GM19023 (cell line): ENCODE measurements at regions not wholly inside any gene's neighbourhood (a gene's known extent, or its start where the extent isn't known, plus 50 kb on each side); places are given as distances from the start of the nearest gene placed in this dataset.
"Not testable (repeated sequence)": the region's sequence is repeated elsewhere in the genome, so short reads cannot be mapped to it uniquely, and the experiment has no call there.

Experiments used
- ATAC-seq: cut with Tn5 transposase; IDR thresholded peaks from one replicate; pipeline ENCODE4 v1.9.1; 2021; ENCODE audit warnings: mild to moderate bottlenecking, moderate library complexity; ENCODE audit not compliant: unreplicated experiment

DNA sequence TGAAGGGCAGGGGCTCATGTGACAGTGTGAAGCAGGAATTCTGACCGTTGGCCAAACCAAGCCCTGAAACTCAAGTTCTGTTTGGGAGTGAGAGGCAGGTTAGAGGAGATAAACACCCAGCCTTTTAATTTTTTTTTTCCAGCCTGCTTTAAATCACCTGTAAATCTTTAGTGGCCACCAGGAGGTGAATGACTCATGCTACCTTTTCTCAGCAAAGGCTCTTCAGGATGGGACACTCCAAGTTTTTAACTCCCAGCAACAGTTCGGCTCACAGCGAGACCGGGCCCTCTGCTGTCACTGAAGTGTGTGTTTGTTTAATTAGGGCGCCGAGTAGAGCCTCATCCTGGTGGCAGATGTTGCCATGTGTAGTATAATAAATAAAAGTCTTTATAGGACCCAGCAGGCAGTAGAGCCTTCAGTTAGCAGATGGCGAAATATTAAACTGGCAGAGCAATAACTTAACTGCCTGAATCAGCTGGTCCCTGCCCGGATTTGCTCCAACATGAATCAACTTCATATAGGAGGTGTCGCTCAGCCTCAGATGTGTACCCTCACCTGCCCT is 180.3 kb downstream of the NPIPA7 start:
- not testable (repeated sequence) for ATAC-seq

DNA sequence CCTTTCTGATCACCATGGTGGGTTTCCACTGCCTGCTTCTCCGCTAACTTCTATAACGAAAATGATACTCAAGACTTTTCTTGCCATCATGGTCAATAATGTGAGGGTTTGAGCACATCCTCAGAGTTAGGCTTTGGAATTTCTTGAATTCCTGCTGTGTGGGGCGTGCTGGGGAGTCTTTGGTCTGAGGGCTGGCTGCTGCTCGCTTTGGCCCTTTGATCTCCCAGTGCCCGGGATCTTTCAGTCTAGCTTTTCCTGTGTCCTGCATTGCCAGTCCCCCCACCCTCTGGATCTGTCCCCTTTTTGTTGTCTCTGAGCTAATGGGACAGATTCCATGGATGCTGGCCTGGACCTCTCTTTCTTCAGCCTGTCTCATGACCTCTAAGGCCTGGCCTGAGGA is 182.6 kb downstream of the NPIPA7 start:
- ATAC-seq = not testable (repeated sequence)

DNA sequence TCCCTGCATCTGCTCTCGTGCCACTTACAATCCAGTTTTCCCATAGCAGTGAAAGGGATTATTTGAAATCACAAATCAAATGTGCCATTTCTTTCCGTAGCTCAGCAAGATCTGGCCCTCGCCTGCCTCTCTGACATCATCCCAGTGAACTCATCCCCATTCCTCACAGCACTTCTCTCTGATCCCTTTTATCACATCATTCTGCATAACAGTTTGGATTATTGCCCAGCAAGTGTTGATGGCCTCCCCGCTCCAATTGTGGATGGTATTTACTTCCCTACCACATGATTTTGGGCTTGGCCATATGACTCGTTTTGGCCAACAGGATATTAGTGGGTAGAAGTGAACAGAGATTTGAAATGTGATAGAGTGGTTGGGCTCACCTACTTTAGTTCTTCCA is 185.0 kb downstream of the NPIPA7 start:
- ATAC-seq = not testable (repeated sequence)

DNA sequence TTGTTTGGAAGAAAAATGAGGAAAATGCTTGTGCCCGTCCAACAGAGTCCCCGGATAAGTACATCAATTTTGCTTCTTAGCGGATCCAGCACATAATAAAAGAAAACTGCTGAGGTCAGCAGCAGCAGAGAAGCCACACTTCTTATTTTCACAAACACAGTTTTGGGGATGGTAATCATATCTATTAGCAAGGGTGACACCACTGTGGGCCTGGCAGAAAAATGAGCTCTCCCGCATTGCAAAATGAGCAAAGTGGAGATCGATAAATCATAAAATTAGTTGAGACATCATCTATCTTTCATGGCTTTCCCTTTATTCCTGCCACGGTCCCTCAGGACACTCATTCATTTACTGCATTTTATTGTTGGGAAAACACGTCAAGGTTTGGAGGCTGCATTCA is 186.4 kb downstream of the NPIPA7 start:
- ATAC-seq = not testable (repeated sequence)

DNA sequence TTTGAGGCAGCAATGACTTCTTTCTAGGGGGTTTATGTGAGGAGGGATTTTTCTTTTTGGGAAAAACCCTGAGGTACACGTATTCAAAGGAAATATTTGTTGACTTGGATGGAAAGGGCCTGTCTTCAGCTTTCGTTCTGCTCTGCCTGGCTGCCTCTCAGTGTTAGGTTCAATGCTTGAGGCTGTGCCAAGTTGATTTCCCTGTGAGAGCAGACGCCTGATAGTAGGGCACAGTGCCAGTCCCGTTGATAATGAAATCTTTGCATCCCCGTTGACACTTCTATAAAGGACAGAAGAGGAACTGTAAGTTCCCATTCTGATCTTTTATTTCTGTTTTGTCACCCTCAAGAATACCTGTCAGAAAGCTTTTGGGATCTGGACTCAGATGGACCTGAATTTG is 191.1 kb downstream of the NPIPA7 start:
- ATAC-seq = not testable (repeated sequence)

DNA sequence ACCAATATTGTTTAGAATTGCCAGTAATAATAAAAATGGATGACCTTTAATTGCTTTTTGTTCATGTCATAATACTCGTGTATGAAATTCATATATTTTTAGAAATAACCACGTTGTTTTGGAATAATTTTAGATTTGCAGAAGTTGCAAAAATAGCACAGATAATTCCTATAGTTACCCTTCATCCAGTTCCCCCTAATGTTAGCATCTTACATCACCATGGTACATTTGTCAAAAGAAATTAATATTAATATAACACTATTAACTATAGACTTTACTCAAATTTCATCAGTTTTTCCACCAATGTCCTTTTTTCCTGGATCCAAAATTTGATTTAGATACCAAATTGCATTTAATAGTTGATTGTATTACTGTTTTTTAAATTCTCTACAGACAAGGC is 191.9 kb downstream of the NPIPA7 start:
- ATAC-seq = not testable (repeated sequence)

DNA sequence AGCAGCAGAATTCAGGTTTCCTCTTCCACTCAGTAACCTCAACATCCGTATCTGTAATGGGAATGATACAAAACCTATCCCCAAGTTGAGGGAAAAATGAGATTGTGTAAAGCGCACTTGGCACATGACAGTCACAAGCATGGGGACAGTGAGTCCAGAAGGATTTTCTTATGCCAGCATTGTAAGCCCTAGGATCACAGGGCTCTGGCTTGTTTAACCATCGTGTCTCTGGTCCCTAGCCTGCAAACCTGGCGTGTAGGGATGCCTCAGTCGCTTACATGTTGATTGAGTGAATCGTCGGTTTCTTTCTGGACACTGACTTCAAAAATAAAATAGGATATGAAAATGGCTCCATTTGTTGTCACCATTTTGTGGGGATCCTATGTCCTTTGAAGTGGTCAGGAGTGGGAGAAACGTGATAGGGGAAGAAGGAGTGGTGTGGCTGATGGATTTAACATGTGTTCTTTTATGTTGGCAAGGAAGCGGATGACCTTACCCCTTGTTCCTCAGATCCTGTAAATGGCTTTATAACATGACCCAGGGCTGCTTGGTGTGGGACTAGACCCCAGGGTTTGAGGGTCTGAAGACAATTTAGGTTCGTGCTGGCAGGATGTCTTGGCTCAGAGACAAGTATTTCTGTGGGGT is 193.3 kb downstream of the NPIPA7 start:
- ATAC-seq = not testable (repeated sequence)

DNA sequence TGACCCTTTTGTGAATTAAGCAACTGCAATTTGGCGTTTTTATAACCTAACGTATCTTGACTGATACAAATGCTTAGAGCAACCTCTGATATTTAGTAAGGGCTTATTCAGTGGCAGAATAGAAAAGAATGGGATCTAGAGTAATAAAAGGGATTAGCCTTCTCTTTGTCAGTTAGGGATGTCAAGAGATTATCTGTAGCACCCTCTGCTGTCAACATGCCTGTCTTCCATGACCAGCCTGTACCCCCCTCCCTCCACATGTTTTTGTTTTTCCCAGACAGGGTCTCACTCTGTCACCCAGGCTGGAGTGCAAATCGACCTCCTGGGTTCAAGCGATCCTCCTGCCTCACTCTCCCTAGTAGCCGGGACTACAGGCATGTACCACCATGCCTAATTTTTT is 198.1 kb downstream of the NPIPA7 start:
- not testable (repeated sequence) for ATAC-seq

DNA sequence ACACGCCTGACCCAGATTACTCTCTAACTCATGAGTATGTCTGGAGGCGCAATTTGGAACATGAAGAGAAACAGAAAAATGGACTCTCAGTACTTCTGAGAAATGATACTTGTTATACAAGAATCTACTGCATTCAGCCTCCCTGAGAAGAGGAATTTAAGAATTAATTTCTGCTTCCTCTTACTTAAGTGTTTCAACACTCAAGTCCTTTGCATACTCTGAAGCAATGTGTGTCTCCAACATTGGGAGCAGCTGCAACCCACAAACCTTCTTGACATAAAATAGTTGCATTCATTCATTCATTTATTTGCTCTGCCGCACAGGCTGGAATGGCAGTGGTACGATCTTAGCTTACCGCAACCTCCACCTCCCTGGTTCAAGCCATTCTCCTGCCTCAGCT is 199.8 kb downstream of the NPIPA7 start:
- ATAC-seq = no peak

DNA sequence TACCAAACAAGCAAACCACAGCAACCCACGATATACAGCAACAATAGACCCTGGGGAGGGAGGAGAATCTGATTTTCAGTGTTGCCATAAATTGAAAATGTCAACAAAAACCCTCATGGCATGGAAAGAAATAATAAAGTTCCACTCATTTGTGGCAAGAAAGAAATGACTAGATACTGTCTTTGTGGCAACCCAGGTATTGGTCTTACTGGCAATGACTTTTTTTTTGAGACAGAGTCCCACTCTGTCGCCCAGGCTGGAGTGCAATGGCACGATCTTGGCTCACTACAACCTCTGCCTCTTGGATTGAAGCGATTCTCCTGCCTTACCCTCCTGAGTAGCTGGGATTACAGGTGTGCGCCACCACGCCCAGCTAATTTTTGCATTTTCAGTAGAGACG is 204.0 kb downstream of the NPIPA7 start:
- ATAC-seq = not testable (repeated sequence)

DNA sequence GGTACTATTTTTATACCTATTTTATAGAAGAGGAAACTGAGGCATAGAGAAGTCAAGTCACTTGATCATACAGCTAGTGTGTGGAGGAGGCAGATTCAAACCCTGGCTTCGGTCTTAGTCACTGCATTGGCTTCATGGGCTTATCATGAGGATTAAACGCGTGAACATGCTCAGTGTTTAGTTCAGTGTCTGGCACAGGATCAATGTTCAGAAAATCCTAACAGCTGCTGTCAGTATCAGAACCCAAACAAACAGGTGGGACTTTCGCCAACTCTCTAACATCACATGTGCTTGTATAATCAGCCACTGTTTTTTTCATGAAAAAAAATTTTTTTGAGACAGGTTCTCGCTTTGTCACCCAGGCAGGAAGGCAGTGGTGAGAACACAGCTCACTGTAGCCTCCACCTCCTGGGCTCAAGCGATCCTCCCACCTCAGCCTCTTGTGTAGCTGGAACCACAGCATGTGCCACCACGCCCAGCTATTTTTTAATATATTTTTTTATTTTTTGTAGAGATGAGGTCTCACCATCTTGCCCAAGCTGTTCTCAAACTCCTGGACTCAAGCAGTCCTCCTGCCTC is 207.2 kb downstream of the NPIPA7 start:
- not testable (repeated sequence) for ATAC-seq

DNA sequence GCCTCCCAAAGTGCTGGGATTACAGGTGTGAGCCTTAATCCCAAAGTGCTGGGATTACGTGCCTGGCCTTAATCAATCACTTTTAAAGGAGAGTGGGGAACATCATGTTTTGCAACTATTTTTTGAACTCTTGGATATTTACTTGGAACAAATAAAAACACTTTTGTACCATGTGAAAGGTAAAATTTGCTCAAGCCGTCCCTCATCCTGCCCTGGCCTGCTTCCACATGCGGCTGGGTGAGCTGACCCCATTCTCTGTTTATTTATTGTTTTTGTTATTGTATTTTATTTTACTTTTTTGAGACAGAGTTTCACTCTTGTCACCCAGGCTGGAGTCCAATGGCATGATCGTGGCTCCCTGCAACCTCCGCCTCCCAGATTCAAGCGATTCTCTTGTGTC is 208.0 kb downstream of the NPIPA7 start:
- not testable (repeated sequence) for ATAC-seq

DNA sequence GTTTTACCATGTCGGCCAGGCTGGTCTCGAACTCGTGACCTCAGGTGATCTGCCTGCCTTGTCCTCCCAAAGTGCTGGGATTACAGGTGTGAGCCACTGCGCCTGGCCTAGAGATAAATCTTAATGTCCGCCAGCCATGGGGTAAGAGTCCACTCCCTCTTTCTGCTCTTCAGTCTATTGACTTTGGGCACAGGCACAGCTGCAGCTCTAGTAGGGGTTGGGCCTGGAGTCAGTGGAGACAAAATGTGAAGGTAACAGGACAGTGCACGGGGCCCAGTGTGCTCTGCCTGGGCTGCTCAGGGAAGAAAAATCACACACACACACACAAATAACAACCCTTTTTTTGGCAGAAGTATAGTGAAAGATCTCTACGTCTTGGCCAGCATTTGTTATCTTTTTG is 209.5 kb downstream of the NPIPA7 start:
- not testable (repeated sequence) for ATAC-seq

DNA sequence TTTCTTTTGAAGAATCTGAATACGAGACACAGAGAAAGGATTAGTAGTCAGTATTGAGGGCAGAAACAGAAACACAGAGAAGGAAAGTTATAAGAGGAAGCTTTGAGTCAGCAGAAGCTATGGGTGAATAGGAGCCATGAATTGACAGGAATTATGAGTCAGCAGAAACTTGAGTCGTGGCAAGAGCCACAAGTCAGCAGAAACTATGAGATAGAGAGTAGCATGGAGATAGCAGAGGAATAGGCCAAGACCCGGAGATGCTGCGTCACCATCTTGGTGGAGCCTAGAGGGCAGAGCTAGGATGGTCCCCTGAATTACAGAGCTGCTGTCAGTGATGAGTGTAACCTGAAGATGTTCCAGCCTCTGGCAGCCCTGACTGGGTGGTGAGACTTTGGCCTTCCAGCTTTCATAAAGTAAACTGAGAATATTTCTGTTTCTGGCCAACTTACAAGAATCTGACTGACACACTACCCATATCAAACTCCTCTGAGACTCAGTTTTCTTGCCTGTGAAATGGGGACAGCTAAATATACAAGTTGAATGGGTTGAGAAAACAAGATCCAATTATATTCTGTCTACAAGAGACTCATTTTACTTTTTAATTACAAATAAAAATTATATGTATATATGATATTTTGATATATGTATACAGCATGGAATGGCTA is 211.8 kb downstream of the NPIPA7 start:
- ATAC-seq = not testable (repeated sequence)

DNA sequence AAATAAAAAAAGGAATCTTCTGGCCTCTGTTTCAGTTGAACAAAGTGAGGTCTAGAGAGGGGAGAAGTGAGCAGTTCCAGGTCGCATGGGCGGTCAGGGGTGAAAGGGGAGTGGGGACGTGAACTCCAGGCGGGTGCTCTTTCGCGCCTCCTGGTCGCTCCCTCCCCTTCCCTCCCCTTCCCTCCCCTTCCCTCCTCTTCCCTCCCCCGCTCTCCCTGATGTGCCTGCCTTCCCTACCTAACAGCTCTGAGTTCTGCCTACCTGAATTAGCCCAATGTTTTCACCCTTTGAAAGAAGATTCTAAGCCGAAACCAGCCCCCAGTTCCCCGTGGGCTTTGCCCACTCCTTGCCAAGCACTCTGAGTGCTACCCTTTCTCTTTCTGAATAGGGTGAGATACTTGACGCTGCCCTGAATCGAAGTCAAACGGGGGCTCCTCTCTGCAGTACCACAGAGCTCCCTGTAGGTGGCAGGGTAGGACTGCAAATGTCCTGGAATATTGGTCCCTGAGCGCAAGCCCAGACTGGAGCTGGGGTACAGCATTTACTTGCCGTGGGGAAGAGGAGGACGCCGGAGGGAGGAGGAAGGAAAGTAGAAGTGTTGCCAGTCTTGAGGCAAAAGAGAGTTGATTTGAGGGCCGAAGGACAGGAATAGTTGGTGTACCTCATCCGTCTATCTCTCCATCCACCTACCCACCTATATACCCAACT is 214.4 kb downstream of the NPIPA7 start:
- peak; percentile 46 for ATAC-seq

DNA sequence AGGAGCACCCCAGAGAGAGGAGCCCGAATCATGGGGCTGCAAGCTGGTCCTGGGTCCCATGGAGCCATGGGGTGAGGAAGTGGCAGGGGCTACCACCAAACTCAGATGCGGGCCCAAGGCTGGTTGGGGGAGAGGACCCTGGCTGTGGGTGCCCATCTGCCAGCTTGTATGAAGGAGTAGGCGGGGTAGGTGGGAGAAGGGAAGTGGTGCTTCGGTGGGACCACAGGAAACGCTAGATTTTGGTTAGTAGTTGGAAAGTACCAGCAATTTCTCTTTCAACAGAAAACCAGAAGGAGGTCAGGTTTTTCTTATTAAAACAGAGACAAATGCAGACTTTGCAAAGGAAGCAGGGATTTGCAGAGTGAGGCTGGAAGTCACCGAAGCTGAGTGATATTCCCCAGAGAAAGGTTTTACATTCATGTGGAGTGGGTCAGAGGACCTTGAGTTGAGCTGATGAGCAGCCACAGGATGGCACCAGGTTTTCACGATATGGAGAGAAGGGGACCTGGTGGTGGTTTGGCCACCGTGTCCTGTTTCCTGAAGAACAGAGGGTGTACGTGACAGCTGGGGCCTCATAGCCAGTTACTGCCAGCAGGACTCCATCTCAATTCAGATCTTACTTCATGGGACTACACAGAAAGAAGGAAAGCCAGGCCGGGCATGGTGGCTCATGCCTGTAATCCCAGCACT is 216.2 kb downstream of the NPIPA7 start:
- not testable (repeated sequence) for ATAC-seq

DNA sequence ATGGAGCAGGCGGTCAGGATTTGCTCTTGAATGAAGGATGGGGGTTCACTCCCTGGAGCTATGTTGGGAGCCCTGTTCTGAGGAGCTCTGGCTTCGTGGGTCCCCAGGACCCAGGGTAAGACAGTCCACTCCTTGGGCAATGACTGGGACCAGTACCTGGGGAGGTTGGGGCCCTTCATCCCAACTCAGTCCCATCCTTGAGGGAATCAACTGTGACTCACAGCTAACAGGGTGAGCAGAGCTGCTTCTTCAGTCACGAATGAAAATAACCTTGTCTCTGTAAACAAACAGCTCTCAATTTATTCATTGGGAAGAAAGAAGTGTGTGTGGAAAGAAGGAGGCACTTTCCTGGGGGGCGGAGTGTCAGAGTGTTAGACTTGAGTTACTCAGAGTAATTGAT is 222.3 kb downstream of the NPIPA7 start:
- not testable (repeated sequence) for ATAC-seq

DNA sequence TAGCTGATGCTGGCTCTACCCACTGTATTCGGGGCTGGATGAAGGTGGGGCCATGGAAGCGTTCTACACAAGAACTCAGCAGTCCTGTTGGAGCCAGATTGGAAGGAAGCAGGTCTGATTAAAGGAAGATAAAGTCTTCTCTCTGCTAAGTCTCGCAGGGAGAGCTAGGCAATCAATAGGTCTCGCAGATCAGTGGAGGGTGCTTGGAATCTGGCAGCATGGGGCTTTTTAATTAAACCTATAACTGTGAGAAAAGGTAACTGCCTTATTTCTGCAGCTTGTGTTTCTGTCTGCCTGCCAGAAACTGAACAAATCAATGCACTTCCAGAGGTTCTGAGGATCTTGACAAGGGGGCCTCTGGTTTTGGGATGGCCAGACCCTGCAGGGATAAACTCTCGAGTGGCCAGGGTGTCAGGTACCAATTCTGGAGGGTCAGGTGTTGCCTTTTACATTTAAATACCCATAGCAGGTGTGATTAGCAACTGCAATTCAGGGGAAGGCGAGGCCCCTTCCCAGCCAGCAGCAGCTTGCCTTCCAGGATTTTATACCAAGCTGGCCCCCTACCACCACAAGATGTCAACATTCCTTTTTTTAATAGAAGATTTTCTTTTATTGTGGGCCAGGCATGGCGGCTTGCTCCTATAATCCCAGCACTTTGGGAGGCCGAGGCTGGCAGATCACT is 228.6 kb downstream of the NPIPA7 start:
- not testable (repeated sequence) for ATAC-seq

DNA sequence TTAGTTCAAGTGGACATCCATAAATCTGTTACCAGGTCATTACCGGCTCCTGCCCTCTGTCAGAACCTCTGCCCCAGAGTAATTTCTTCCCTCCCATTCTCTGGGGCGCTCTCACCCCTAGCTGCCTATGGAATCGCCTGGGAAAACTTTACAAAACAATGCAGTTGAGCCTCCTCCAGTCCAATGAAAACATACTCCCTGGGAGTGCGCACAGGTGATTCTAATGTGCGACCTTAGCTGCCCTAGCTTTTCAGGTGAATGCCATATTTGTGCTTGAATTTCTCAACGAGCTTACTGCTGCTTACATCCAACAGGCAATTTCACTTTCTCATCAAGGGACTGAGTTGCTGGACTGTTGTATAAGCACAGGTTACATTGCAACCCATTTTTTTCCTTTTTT is 230.7 kb downstream of the NPIPA7 start:
- ATAC-seq = not testable (repeated sequence)

DNA sequence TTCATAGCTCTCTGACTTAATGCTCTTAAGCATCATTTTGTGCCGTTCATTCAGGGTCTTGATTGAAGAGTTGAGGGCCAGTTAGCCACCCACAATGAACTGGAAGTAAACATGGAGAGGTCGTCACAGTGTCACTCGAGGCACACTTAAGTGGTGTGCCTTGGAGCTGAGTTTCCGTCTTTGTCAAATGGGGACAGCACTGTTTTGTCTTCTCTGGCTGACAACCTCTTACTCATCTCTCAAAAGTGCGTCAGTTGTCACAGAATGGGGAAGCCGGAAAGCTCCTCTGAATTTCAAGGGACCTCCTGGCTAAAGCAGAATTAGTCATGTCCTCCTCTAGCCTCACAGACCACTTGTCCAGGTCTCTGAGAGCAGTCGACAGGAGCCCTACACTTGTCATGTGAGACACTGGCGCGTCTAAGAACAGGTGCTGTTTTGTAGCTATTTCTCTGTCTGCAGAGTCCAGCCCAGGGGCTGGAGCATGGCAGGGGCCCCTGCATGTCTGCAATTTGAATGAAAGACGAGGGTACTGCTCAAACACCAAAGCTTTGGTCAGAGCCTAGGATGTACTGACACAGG is 231.5 kb downstream of the NPIPA7 start:
- ATAC-seq = not testable (repeated sequence)
